Activated T-cell treated with anti-CD3 and anti-CD28 coated beads, Interleukin-2, amount 50 U/mL, for 72 hours (primary cell): ENCODE measurements at regions not wholly inside any gene's neighbourhood (a gene's known extent, or its start where the extent isn't known, plus 50 kb on each side); places are given as distances from the start of the nearest gene placed in this dataset.

Experiments used
- ATAC-seq, 2 donors: fragments of 150-1000 bp; cut with Tn5 transposase; replicated peaks in 1 of 2; 2 replicates each; pipeline ENCODE4 v1.10.0; 2021; ENCODE audit warnings: moderate library complexity in 2 of 2, mild to moderate bottlenecking in 1 of 2
- DNase-seq, 2 donors: peaks; one replicate each; pipeline ENCODE4 v3.0.0; 2021 to 2022; ENCODE audit warnings: mixed read lengths in 1 of 2
- H3K27ac Mint-ChIP-seq: one replicate; pipeline ENCODE4 v1.8.0; 2022; ENCODE audit warnings: mild to moderate bottlenecking, moderate library complexity, mixed read lengths
- H3K27me3 Mint-ChIP-seq: one replicate; pipeline ENCODE4 v1.8.0; 2022; ENCODE audit warnings: low read depth, mixed read lengths
- H3K36me3 Mint-ChIP-seq, 2 donors: one replicate each; pipeline ENCODE4 v1.8.0; 2022; ENCODE audit warnings: mixed read lengths in 2 of 2, mild to moderate bottlenecking in 1 of 2; ENCODE audit not compliant: insufficient read depth in 2 of 2
- H3K4me1 Mint-ChIP-seq: one replicate; pipeline ENCODE4 v1.8.0; 2022; ENCODE audit warnings: low read depth, mixed read lengths
- H3K4me3 Mint-ChIP-seq, 2 donors: one replicate each; pipeline ENCODE4 v1.8.0; 2022; ENCODE audit warnings: mild to moderate bottlenecking in 2 of 2, mixed read lengths in 2 of 2, moderate library complexity in 2 of 2
- H3K9me3 Mint-ChIP-seq, 2 donors: one replicate each; pipeline ENCODE4 v1.8.0; 2022; ENCODE audit warnings: mixed read lengths in 2 of 2

DNA sequence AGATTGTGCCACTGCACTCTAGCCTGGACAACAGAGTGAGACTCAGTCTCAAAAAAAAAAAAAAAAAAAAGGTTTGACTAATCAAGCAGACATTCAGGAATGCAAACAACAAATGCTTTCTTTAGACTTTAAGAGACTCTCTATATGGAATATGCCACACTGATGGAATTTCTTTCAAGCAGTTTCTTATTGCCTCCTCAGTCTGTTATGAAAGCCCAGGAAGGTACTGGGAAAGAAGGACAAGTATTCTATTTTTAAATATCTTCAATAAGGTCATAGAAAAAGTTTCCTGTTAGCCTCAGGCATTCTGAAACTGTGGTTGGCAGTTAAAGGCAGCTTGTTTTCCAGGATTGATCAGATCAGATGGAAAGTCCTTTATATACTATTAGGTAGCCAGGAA, 241.6 kb downstream of the PIK3C3 start:
- no peak for DNase-seq
- no peak for ATAC-seq
- no peaks in the 10 kb centered on the region for H3K9me3 Mint-ChIP-seq
- H3K27me3 Mint-ChIP-seq, result peaks cover 6% of the 10 kb centered on the region
- no peaks in the 10 kb centered on the region for H3K4me1 Mint-ChIP-seq
- H3K4me3 Mint-ChIP-seq, result no peak overlapping the region
- H3K27ac Mint-ChIP-seq, result no peak overlapping the region
- no peaks in the 10 kb centered on the region for H3K36me3 Mint-ChIP-seq

DNA sequence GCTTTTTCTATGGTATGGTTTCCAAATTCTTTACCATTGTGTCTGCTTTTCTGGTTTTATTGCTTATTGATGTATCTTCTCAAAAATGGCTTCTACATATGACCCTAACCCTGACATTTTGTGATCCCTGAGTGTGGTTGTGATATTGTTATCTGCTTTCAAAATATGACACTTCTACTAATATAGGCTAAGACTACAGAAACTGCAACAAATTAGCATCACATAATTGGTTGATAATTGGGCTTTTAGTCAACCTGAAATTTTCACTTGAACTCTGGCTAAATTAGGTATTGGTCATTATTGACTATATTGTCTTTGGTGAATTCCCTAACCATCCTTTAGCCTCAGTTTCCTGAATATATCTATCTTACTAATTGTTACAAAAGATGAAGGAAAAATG, 246.1 kb downstream of the PIK3C3 start:
- no peak overlapping the region for H3K4me3 Mint-ChIP-seq
- no peaks in the 10 kb centered on the region for H3K4me1 Mint-ChIP-seq
- H3K36me3 Mint-ChIP-seq, result no peaks in the 10 kb centered on the region
- H3K27ac Mint-ChIP-seq, result no peak overlapping the region
- DNase-seq (no peak), ATAC-seq (no peak)
- peaks cover 0 to 2% of the 10 kb centered on the region in 2 donors for H3K9me3 Mint-ChIP-seq
- peaks cover 6% of the 10 kb centered on the region for H3K27me3 Mint-ChIP-seq

DNA sequence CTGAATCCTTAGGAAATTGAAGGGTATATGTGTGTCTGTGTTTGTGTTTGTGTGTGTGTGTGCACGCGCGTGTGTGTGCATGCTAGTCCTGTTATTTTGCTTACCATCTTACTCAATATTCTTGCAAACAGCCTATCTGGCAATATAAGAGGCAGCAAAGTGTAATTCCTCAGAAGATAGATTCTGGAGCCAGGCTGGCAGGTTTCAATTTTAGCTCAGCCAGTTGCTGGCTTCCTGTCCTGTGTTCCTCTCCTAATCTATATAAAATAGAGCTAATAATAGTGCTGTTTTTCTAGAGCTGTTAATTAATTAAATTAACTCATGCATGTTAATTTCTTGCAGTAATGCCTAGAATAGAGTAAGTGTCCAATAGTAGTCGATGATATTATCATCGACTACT, 256.2 kb downstream of the PIK3C3 start:
- ATAC-seq (no peak), DNase-seq (no peak)
- peaks cover 2 to 6% of the 10 kb centered on the region in 2 donors for H3K9me3 Mint-ChIP-seq
- no peaks in the 10 kb centered on the region for H3K4me1 Mint-ChIP-seq
- no peak overlapping the region for H3K4me3 Mint-ChIP-seq
- H3K27ac Mint-ChIP-seq, result no peak overlapping the region
- H3K36me3 Mint-ChIP-seq, result peaks cover 0 to 1% of the 10 kb centered on the region in 2 donors
- no peaks in the 10 kb centered on the region for H3K27me3 Mint-ChIP-seq

DNA sequence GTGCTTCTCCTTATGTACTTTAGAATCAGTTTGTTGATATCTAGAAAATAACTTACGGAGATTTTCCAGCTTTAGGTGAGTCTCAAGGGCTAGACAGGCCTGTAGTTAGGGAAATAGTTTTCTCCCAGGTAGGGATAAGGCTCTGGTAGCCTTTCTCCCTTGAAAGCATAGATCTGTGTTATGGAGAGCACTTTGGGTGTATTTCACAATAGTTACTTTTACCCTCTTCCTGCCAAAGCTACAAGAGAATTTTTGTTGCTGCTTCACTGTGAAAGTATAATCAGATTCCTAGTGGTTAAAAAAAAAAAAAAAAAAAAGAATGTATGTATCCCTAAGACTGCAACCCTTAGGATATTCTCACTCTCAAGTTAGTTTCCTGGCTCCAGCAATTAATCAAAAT, 267.5 kb downstream of the PIK3C3 start:
- no peak overlapping the region for H3K4me3 Mint-ChIP-seq
- H3K9me3 Mint-ChIP-seq, result peaks cover 2 to 4% of the 10 kb centered on the region in 2 donors
- no peak for ATAC-seq
- no peak overlapping the region for H3K27ac Mint-ChIP-seq
- no peak for DNase-seq
- no peaks in the 10 kb centered on the region for H3K36me3 Mint-ChIP-seq
- H3K27me3 Mint-ChIP-seq, result no peaks in the 10 kb centered on the region
- H3K4me1 Mint-ChIP-seq, result no peaks in the 10 kb centered on the region

DNA sequence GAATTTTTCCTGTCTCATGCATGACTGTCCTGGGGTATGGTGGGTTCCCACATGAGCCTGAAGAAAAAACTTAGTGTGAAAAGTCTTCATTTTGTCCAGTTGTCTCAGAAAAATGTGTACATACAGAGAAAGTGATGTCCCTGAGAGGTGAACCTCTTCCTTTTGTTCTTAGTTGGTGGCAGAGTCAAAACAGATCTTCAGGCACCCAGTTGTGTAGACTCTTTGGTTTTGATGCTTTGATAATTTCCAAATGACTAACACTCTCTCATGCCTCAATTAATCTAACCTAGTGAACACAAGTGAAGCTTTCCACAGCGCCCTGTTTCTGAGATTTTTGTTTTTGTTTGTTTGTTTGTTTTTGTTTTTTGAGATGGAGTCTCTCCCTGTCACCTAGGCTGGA, 273.5 kb downstream of the PIK3C3 start:
- Mint-ChIP-seq H3K36me3 (no peaks in the 10 kb centered on the region), H3K4me1 (no peaks in the 10 kb centered on the region), H3K27ac (no peak overlapping the region), H3K27me3 (no peaks in the 10 kb centered on the region), H3K4me3 (no peak overlapping the region), H3K9me3 (peaks cover 2% of the 10 kb centered on the region in 2 donors)
- DNase-seq (no peak), ATAC-seq (no peak)

DNA sequence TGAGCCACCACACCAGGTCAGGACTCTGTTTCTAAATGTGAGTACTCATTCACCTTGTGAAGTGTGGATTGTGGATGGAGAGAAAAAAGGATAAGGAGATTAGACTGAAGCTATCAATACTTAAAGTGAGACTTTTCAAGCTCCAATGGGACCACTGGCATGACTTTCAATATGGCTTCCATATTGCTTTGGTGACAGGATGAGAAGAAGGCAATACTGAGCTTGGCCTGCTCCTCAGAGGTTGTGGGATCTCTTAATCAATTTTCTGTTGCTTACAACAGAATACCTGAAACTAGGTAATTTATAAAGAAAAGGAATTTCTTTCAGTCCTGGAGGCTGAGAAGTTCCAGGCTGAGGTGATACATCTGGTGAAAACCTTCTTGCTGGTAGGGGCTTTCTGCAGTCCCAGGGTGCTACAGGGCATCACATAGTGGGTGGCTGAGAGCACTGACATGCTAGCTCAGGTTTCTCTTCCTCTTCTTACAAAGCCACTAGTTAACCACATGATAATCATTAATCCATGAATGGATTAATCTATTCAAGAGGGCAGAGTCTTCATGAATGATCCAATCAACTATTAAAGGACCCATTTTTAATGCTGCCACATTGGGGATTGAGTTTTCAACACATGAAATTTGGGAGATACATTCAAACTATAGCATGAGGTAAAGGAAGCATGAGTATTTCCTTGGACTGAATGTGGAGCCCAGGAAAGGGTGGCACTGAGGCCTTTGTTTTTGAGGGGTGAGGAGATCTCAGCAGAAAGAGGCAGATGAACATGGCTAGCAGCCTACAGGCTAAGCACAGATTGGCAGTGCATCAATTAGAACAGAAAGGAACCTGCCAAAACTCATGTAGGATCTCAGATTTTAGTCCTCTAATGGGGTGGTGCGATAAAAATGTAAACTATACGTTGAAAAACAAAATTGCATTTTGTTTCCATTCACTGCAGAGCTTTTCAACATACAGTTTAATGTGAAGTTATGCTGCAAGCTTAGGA, 274.5 kb downstream of the PIK3C3 start:
- ATAC-seq (no peak), DNase-seq (no peak)
- H3K27ac Mint-ChIP-seq, result no peak overlapping the region
- no peaks in the 10 kb centered on the region for H3K36me3 Mint-ChIP-seq
- no peak overlapping the region for H3K4me3 Mint-ChIP-seq
- no peaks in the 10 kb centered on the region for H3K27me3 Mint-ChIP-seq
- H3K9me3 Mint-ChIP-seq, result peaks cover 2% of the 10 kb centered on the region in 2 donors
- H3K4me1 Mint-ChIP-seq, result no peaks in the 10 kb centered on the region

DNA sequence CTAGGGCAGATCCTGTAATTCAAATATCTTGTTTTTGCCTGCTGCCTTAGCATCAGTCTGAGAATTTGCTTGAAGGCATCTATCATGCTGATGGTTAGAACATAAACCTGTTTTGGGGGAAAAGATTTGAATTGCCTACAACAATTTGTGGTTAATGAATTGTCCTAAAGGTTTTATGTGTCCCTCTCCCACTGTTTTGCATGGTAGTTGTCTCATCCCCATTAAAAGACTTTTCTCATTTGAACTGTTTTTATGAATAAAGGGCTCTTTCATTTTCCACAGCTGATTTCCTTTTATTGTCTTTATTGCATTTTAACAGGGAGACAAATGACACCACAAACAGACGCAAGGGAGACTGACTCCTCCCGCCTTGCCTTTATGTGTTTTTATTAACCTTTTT, 275.6 kb downstream of the PIK3C3 start:
- no peak for DNase-seq
- no peaks in the 10 kb centered on the region for H3K27me3 Mint-ChIP-seq
- H3K4me1 Mint-ChIP-seq, result no peaks in the 10 kb centered on the region
- ATAC-seq, result no peak
- no peaks in the 10 kb centered on the region for H3K36me3 Mint-ChIP-seq
- no peak overlapping the region for H3K4me3 Mint-ChIP-seq
- no peak overlapping the region for H3K27ac Mint-ChIP-seq
- peaks cover under 1 to 2% of the 10 kb centered on the region in 2 donors for H3K9me3 Mint-ChIP-seq

DNA sequence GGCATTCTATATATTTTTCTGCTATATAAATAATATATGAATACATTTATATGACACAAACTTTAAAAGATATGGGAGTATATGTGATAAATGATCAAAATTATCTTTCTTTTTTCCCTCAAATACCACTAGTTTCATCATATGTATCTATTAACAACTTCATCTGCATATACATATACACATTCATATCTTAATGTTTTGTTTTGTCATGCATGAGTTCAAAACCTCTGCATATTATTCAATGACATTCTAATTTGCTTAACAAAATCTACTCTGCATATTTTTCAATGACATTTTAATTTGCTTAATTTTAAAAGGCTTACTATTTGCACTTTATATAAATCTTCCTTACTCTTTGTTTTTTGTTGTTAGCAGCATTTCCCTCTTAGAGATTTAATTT, 276.2 kb downstream of the PIK3C3 start:
- DNase-seq, result no peak
- H3K36me3 Mint-ChIP-seq, result no peaks in the 10 kb centered on the region
- no peak for ATAC-seq

DNA sequence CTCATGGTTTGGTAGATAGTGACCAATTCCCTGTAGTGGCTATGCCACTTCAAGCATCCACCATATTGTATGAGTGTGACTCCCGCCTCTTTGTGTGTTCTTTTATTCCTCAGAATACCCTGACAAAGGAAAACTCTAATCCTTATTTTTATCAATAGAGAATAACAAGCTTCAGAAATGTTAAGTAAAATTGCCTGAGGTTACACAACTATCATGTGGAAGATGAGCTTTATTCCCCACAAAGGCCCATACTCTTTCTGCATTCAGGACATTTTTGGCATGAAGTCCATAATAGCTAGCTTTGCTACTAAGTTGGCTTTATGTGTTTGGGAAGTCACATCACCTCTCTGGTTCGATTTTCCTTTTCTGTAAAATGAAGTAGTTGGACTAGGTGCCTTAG, 276.8 kb downstream of the PIK3C3 start:
- Mint-ChIP-seq H3K4me3 (no peak overlapping the region), H3K27me3 (no peaks in the 10 kb centered on the region), H3K36me3 (no peaks in the 10 kb centered on the region), H3K4me1 (no peaks in the 10 kb centered on the region), H3K9me3 (peaks cover 0 to 2% of the 10 kb centered on the region in 2 donors), H3K27ac (no peak overlapping the region)
- ATAC-seq, result no peak
- DNase-seq, result no peak

More for the DNA sequence above, 276.2 kb downstream of the PIK3C3 start:
- Mint-ChIP-seq H3K27me3 (no peaks in the 10 kb centered on the region), H3K4me1 (no peaks in the 10 kb centered on the region), H3K4me3 (no peak overlapping the region), H3K27ac (no peak overlapping the region), H3K9me3 (peaks cover 0 to 2% of the 10 kb centered on the region in 2 donors)

DNA sequence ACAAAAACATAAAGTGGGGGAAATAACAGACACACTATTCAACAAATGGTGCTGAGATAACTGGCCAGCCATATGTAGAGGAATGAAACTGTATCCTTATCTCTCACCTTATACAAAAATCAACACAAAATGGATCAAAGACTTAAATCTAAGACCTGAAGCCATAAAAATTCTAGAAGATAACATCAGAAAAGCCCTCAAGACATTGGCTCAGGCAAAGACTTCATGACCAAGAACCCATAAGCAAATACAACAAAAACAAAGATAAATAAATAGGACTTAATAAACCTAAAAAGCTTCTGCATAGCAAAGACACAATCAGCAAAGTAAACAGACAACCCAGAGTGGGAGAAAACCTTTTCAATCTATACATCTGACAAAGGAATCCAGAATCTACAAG, 278.9 kb downstream of the PIK3C3 start:
- peaks cover 2% of the 10 kb centered on the region in 2 donors for H3K9me3 Mint-ChIP-seq
- no peaks in the 10 kb centered on the region for H3K4me1 Mint-ChIP-seq
- H3K36me3 Mint-ChIP-seq, result no peaks in the 10 kb centered on the region
- no peak for DNase-seq
- no peak overlapping the region for H3K4me3 Mint-ChIP-seq
- no peaks in the 10 kb centered on the region for H3K27me3 Mint-ChIP-seq
- H3K27ac Mint-ChIP-seq, result no peak overlapping the region
- ATAC-seq, result no peak

DNA sequence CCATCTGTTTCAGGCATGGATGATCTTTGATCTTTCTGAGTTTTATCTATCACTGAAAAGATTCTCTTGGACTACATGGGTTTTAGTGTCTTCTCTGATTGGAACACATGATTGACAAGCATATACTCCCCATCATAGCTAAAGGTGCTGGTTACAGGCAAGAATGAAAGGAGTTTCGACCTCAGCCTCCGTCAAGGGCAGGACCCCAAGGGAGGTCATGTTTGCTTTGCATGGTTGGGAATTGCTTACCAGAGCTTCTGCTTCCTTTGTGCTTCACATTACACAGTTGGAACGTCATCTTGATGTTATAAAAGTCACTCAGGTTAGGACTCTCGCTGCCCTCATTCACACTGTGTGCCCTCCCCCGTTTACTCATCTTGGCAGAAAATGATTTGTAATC, 287.7 kb downstream of the PIK3C3 start:
- no peaks in the 10 kb centered on the region for H3K27me3 Mint-ChIP-seq
- no peaks in the 10 kb centered on the region for H3K4me1 Mint-ChIP-seq
- peaks cover 0 to 4% of the 10 kb centered on the region in 2 donors for H3K9me3 Mint-ChIP-seq
- no peak overlapping the region for H3K27ac Mint-ChIP-seq
- no peak overlapping the region for H3K4me3 Mint-ChIP-seq
- no peaks in the 10 kb centered on the region for H3K36me3 Mint-ChIP-seq
- DNase-seq, result no peak
- no peak for ATAC-seq

DNA sequence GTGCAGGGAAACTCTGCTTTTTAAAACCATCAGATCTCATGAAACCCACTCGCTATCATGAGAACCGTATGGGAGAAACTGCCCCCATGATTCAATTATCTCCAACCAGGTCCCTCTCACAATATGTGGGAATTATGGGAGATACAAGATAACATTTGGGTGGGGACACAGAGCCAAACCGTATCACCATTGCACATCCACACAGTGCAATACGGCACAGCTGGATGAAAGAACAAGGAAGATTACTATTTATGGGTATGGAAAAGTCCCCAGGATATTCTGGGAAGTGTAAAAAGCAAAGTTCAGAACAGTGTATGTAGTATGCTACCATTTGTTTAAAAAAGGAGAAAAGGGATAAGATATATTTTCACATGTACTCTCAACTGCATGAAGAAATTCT, 290.1 kb downstream of the PIK3C3 start:
- Mint-ChIP-seq H3K9me3 (no peaks in the 10 kb centered on the region), H3K27me3 (no peaks in the 10 kb centered on the region), H3K4me3 (no peak overlapping the region), H3K36me3 (no peaks in the 10 kb centered on the region), H3K27ac (no peak overlapping the region), H3K4me1 (no peaks in the 10 kb centered on the region)
- DNase-seq (no peak), ATAC-seq (no peak)

DNA sequence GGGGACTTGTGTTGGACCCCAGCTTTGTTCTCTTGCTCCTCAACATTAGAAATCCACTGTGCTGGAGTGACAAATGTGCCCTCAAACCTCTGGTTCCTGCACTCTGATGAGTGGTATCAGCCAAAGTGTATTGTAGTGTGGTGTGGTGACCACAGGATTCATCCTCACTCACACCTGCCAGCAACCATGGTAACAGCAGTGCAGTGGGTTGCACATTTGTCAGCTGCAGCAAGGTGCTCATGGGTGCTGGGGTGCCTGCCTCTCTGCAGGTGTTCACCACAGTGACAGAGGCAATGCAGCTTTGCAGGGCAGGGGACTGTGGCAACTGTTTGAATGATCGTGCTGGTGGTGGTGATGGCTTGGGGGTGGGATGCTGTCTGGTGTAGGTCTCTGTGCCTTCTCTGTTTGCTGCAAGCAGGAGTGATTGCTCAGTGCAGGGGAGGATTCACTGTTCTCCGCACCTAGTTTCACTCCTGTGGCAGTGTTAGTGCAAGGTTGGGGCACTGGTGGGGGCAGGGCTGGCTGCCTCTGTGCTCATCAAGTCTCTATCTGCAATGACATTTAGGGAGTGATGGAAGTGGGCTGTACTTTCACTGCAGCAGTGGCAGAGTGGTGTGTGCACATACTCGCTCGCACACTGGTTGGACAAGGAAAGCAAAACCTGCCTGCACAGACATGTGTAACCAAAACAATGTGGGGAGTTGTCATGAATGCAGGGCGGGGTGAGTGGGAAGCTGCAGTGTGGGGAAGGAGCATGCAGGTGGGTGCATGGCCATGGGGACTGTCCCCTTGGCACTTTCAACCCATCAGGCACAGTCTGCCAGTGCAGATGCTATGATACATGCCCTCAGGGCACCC, 301.1 kb downstream of the PIK3C3 start:
- Mint-ChIP-seq H3K4me3 (no peak overlapping the region), H3K36me3 (no peaks in the 10 kb centered on the region), H3K27ac (no peak overlapping the region), H3K27me3 (no peaks in the 10 kb centered on the region), H3K9me3 (peaks cover 0 to 4% of the 10 kb centered on the region in 2 donors), H3K4me1 (no peaks in the 10 kb centered on the region)
- DNase-seq (no peak), ATAC-seq (no peak)
